ENCODE measurements at regions not wholly inside any gene's neighbourhood (a gene's known extent, or its start where the extent isn't known, plus 50 kb on each side); places are given as distances from the start of the nearest gene placed in this dataset.

DNA sequence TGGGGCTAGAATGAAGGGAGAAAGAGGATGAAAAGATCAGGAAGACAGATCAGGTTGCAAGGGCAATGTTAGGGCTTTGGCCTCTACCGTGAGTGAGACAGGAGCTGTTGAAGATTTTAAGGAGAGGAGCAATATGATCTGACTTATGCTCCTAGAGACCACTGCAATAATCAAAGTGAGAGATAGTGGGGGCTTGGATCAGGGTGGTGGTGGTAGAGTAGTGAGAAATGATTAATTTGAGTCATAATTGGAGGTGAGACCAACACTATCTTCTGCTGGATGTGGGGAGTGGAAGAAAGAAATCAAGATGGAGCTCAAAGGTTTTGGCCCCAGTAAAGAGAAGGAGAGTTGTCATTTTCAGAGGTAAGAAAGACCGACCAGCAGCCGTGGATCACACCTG is 140.7 kb upstream of the TMEM170B start:
- TF ChIP-seq, protein P1, sequence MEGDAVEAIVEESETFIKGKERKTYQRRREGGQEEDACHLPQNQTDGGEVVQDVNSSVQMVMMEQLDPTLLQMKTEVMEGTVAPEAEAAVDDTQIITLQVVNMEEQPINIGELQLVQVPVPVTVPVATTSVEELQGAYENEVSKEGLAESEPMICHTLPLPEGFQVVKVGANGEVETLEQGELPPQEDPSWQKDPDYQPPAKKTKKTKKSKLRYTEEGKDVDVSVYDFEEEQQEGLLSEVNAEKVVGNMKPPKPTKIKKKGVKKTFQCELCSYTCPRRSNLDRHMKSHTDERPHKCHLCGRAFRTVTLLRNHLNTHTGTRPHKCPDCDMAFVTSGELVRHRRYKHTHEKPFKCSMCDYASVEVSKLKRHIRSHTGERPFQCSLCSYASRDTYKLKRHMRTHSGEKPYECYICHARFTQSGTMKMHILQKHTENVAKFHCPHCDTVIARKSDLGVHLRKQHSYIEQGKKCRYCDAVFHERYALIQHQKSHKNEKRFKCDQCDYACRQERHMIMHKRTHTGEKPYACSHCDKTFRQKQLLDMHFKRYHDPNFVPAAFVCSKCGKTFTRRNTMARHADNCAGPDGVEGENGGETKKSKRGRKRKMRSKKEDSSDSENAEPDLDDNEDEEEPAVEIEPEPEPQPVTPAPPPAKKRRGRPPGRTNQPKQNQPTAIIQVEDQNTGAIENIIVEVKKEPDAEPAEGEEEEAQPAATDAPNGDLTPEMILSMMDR (IDR thresholded peaks at IDR 0.05) = no peak
- TF ChIP-seq ZFX (IDR thresholded peaks at IDR 0.05; ENCODE audit: borderline replicate concordance) = no peak
